ENCODE measurements at regions not wholly inside any gene's neighbourhood (a gene's known extent, or its start where the extent isn't known, plus 50 kb on each side); places are given as distances from the start of the nearest gene placed in this dataset.

DNA sequence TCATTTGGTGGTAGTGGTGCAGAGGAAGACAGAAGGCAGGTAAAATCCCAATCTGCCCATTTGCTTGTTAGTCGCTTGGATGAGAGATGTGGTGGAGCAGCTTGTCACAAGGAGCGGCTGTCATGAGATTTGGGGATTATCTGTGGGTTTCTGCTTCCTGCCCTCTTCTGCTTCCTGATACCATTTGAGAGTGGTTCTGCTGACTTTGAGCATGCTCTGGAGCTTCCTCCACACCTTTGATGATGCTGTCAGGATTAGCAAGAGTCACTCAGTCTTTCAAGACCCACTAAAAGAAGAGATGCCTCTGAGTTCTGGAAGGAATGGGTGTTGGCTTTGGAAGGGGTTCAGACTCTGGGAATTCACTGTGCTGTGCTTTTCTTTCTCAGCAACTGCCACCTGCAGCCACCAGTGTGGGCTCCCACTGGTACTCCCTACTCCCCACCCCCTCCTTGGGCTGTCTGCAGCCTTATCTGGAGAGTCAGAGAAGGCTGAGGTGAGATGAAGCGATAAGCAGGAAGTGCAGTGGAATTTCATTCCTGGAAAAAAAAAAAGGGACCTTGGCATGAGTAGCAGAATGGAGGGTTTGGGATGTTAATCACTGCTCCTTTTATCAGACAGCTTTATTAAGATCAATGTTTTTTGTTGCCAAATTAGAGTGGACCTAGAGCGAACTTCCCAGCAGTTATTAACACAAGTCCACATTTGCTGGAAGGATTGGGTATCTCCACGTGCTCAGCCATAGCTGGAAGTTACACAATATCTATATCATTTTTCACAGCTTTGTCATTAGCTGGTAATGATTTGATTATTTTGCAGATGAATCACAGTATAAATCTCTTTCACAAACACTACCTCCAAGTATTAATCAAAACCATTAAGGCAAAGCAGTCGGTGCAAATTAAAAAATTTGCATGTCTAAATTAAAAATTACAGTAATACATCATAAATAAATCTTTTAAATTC is 233.0 kb upstream of the SATB1 start:
- TF ChIP-seq, protein P1, sequence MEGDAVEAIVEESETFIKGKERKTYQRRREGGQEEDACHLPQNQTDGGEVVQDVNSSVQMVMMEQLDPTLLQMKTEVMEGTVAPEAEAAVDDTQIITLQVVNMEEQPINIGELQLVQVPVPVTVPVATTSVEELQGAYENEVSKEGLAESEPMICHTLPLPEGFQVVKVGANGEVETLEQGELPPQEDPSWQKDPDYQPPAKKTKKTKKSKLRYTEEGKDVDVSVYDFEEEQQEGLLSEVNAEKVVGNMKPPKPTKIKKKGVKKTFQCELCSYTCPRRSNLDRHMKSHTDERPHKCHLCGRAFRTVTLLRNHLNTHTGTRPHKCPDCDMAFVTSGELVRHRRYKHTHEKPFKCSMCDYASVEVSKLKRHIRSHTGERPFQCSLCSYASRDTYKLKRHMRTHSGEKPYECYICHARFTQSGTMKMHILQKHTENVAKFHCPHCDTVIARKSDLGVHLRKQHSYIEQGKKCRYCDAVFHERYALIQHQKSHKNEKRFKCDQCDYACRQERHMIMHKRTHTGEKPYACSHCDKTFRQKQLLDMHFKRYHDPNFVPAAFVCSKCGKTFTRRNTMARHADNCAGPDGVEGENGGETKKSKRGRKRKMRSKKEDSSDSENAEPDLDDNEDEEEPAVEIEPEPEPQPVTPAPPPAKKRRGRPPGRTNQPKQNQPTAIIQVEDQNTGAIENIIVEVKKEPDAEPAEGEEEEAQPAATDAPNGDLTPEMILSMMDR (IDR thresholded peaks at IDR 0.05) = no peak
- TF ChIP-seq POLR2A (IDR thresholded peaks at IDR 0.05) = no peak

Measured in right lobe of liver (tissue), 4 donors.